Neural cell (in vitro differentiated cells): ENCODE measurements at regions not wholly inside any gene's neighbourhood (a gene's known extent, or its start where the extent isn't known, plus 50 kb on each side); places are given as distances from the start of the nearest gene placed in this dataset.

Experiments
- H2AFZ ChIP-seq: fragments of 200-600, 300-800 bp; sonication (generic), shearing (Covaris generic); 2 replicates; pipeline ENCODE4 v1.6.0; 2014; ENCODE audit warnings: low read depth, mild to moderate bottlenecking, antibody characterized with exemption, low read length, moderate library complexity
- H3F3A ChIP-seq: fragments of 200-600 bp; shearing (Covaris generic); 2 replicates; pipeline ENCODE4 v1.6.1; 2016; ENCODE audit warnings: mild to moderate bottlenecking, moderate library complexity, mixed read lengths, antibody characterized with exemption, low read length; ENCODE audit not compliant: insufficient read depth, poor library complexity, severe bottlenecking
- H3K27ac ChIP-seq: fragments of 200-600, 300-800 bp; sonication (generic), shearing (Covaris generic); 2 replicates; pipeline ENCODE4 v1.5.1; 2014; ENCODE audit warnings: mild to moderate bottlenecking, low read length, moderate library complexity
- H3K27me3 ChIP-seq: fragments of 300-800, 200-600 bp; sonication (generic), shearing (Covaris generic); 2 replicates; pipeline ENCODE4 v1.6.0; 2014; ENCODE audit warnings: mild to moderate bottlenecking, low read depth, low read length, moderate library complexity; ENCODE audit not compliant: insufficient read depth
- H3K36me3 ChIP-seq: fragments of 300-800, 200-600 bp; sonication (generic), shearing (Covaris generic); 2 replicates; pipeline ENCODE4 v1.5.1; 2014; ENCODE audit warnings: mild to moderate bottlenecking, antibody characterized with exemption, low read length, moderate library complexity; ENCODE audit not compliant: insufficient read depth
- H3K4me2 ChIP-seq: fragments of 300-800, 200-600 bp; sonication (generic), shearing (Covaris generic); 2 replicates; pipeline ENCODE4 v1.6.0; 2014; ENCODE audit warnings: mild to moderate bottlenecking, low read length
- H3K4me3 ChIP-seq: fragments of 300-800, 200-600 bp; sonication (generic), shearing (Covaris generic); 2 replicates; pipeline ENCODE4 v1.5.1; 2014; ENCODE audit warnings: mild to moderate bottlenecking, low read length, moderate library complexity
- H3K79me2 ChIP-seq: fragments of 200-600 bp; shearing (Covaris generic); replicated peaks from 2 replicates; pipeline ENCODE4 v1.6.0; 2014; ENCODE audit warnings: mild to moderate bottlenecking, low read length, moderate library complexity; ENCODE audit not compliant: insufficient read depth
- H3K9ac ChIP-seq: fragments of 300-800, 200-600 bp; sonication (generic), shearing (Covaris generic); 2 replicates; pipeline ENCODE4 v1.6.1; 2016; ENCODE audit warnings: mild to moderate bottlenecking, low read length, mixed read lengths
- H3K9me2 ChIP-seq: fragments of 200-600 bp; shearing (Covaris generic); 2 replicates; pipeline ENCODE4 v1.6.1; 2016; ENCODE audit warnings: mild to moderate bottlenecking, low read length, mixed read lengths; ENCODE audit not compliant: insufficient read depth
- H3K9me3 ChIP-seq: fragments of 200-600, 300-800 bp; sonication (generic), shearing (Covaris generic); 2 replicates; pipeline ENCODE4 v1.6.1; 2016; ENCODE audit warnings: mild to moderate bottlenecking, mixed run types, low read length, moderate library complexity, mixed read lengths
- H4K20me1 ChIP-seq: fragments of 200-600 bp; shearing (Covaris generic); 2 replicates; pipeline ENCODE4 v1.6.1; 2016; ENCODE audit warnings: mild to moderate bottlenecking, mixed run types; ENCODE audit not compliant: insufficient read depth
- EP300 ChIP-seq: fragments of 450-650 bp; conservative IDR thresholded peaks from 2 replicates; pipeline ENCODE4 v1.6.1; 2014; ENCODE audit warnings: antibody characterized with exemption, mild to moderate bottlenecking, moderate library complexity; ENCODE audit not compliant: poor library complexity, severe bottlenecking
- EZH2 ChIP-seq: fragments of 200-600, 300-800 bp; shearing (Covaris generic), sonication (generic); IDR thresholded peaks from 2 replicates; pipeline ENCODE4 v1.6.1; 2014; ENCODE audit warnings: antibody characterized with exemption, low read length, borderline replicate concordance, mild to moderate bottlenecking; ENCODE audit not compliant: insufficient read depth, poor library complexity, severe bottlenecking
- MXI1 ChIP-seq: fragments of 450-650 bp; conservative IDR thresholded peaks from 2 replicates; pipeline ENCODE4 v1.6.1; 2014; ENCODE audit warnings: antibody characterized with exemption, mild to moderate bottlenecking; ENCODE audit not compliant: poor library complexity, severe bottlenecking
- POLR2AphosphoS5 ChIP-seq: IDR thresholded peaks from 2 replicates; pipeline ENCODE4 v1.6.1; 2012
- RAD21 ChIP-seq: fragments of 450-650 bp; conservative IDR thresholded peaks from 2 replicates; pipeline ENCODE4 v1.6.1; 2014; ENCODE audit warnings: antibody characterized with exemption, mild to moderate bottlenecking, moderate library complexity
- SMC3 ChIP-seq: fragments of 450-650 bp; conservative IDR thresholded peaks from 2 replicates; pipeline ENCODE4 v1.6.1; 2014; ENCODE audit warnings: antibody characterized with exemption, mild to moderate bottlenecking, moderate library complexity; ENCODE audit not compliant: poor library complexity
- TAF1 ChIP-seq: IDR thresholded peaks from 2 replicates; pipeline ENCODE4 v1.6.1; 2012; ENCODE audit warnings: low read depth
- TF ChIP-seq, protein P1 (sequence below): IDR thresholded peaks from 2 replicates; pipeline ENCODE4 v1.6.1; 2012; ENCODE audit warnings: borderline replicate concordance
- TF ChIP-seq, protein P2 (sequence below): fragments of 450-650 bp; IDR thresholded peaks from 2 replicates; pipeline ENCODE4 v1.5.1; 2014; ENCODE audit warnings: antibody characterized with exemption, mild to moderate bottlenecking, moderate library complexity; ENCODE audit not compliant: poor library complexity, severe bottlenecking

DNA sequence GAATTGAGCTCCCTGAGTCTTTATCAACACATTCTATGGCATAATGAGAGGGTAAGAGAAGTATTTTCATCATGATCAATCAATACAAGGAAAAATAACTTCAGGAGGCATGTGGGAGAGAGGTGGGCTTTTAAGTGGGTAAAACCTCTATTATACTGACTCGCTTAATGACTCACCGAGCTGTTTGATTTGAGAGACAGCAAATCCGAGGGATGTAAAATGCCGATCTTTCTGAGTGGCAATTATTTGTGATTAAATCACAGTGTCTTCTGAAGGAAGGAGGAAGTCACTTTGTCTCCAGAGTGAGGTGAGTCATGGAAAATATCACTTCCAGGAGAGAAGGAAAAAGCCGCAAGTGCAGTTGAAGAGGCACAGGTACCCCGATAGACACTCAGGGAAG lies 320.4 kb downstream of the DRD1 start:
- Histone ChIP-seq H3K27me3 (no peaks in the 10 kb centered on the region), H3F3A (no peaks in the 10 kb centered on the region), H3K4me2 (no peak overlapping the region), H3K9ac (peak overlapping the region; percentile 33), H3K9me3 (no peaks in the 10 kb centered on the region), H3K79me2 (no peaks in the 10 kb centered on the region), H3K27ac (peak overlapping the region; percentile 80), H3K9me2 (no peaks in the 10 kb centered on the region), H2AFZ (no peak overlapping the region), H3K36me3 (no peaks in the 10 kb centered on the region), H3K4me3 (no peak overlapping the region), H4K20me1 (no peaks in the 10 kb centered on the region)
- TF ChIP-seq SMC3 (no peak), EP300 (peak; percentile 75), POLR2AphosphoS5 (peak; percentile 42)
- TF ChIP-seq, protein P1, sequence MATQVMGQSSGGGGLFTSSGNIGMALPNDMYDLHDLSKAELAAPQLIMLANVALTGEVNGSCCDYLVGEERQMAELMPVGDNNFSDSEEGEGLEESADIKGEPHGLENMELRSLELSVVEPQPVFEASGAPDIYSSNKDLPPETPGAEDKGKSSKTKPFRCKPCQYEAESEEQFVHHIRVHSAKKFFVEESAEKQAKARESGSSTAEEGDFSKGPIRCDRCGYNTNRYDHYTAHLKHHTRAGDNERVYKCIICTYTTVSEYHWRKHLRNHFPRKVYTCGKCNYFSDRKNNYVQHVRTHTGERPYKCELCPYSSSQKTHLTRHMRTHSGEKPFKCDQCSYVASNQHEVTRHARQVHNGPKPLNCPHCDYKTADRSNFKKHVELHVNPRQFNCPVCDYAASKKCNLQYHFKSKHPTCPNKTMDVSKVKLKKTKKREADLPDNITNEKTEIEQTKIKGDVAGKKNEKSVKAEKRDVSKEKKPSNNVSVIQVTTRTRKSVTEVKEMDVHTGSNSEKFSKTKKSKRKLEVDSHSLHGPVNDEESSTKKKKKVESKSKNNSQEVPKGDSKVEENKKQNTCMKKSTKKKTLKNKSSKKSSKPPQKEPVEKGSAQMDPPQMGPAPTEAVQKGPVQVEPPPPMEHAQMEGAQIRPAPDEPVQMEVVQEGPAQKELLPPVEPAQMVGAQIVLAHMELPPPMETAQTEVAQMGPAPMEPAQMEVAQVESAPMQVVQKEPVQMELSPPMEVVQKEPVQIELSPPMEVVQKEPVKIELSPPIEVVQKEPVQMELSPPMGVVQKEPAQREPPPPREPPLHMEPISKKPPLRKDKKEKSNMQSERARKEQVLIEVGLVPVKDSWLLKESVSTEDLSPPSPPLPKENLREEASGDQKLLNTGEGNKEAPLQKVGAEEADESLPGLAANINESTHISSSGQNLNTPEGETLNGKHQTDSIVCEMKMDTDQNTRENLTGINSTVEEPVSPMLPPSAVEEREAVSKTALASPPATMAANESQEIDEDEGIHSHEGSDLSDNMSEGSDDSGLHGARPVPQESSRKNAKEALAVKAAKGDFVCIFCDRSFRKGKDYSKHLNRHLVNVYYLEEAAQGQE = peak; percentile 47

DNA sequence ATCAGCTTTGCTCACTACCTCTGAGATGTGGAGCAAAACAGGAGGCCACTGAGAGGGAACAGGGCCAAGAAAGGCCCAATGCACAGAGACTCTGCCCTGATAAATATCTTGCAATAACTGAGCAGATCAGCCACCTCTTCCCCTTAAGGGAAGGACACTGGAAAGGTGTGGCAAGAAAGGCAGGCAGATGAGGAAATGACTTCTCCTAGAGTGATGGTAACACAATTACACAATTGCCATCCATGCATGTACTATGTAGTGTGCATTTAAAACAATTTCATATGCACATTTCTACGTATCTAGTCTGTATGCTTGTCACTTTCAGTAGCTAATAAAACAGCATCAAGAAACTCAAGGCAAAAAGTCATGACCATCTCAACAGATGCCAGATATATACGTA lies 322.5 kb downstream of the DRD1 start:
- H3K4me2 ChIP-seq = no peak overlapping the region

DNA sequence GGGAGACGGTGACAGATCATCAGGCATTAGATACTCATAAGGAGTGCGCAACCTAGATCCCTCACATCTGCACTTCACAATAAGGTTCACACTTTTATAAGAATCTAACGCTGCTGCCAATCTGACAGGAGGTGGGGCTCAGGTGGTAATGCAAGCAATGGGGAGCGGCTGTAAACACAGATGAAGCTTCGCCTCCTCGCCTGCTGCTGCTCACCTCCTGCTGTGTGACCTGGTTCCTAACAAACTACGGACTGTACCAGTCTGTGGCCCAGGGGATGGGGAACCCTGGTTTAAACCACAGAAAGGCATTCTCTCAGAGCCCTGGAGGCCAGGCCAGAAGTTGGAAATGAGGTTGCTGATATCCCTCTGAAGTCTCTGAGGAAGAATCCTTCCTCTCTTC lies 323.6 kb downstream of the DRD1 start:
- H3K36me3 ChIP-seq = no peaks in the 10 kb centered on the region
- TF ChIP-seq MXI1 = no peak
- TF ChIP-seq SMC3 = no peak
- TF ChIP-seq, protein P2, sequence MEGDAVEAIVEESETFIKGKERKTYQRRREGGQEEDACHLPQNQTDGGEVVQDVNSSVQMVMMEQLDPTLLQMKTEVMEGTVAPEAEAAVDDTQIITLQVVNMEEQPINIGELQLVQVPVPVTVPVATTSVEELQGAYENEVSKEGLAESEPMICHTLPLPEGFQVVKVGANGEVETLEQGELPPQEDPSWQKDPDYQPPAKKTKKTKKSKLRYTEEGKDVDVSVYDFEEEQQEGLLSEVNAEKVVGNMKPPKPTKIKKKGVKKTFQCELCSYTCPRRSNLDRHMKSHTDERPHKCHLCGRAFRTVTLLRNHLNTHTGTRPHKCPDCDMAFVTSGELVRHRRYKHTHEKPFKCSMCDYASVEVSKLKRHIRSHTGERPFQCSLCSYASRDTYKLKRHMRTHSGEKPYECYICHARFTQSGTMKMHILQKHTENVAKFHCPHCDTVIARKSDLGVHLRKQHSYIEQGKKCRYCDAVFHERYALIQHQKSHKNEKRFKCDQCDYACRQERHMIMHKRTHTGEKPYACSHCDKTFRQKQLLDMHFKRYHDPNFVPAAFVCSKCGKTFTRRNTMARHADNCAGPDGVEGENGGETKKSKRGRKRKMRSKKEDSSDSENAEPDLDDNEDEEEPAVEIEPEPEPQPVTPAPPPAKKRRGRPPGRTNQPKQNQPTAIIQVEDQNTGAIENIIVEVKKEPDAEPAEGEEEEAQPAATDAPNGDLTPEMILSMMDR = no peak
- TF ChIP-seq EZH2 = no peak
- no peak for TF ChIP-seq EP300
- TF ChIP-seq TAF1 = no peak
- TF ChIP-seq POLR2AphosphoS5 = no peak
- no peak overlapping the region for H2AFZ ChIP-seq
- no peaks in the 10 kb centered on the region for H4K20me1 ChIP-seq
- no peak overlapping the region for H3K4me2 ChIP-seq
- no peaks in the 10 kb centered on the region for H3K9me2 ChIP-seq
- H3K9me3 ChIP-seq = no peaks in the 10 kb centered on the region
- H3F3A ChIP-seq = no peaks in the 10 kb centered on the region
- no peaks in the 10 kb centered on the region for H3K79me2 ChIP-seq
- no peaks in the 10 kb centered on the region for H3K27me3 ChIP-seq
- no peak overlapping the region for H3K4me3 ChIP-seq
- no peak overlapping the region for H3K27ac ChIP-seq
- H3K9ac ChIP-seq = no peak overlapping the region

More for the DNA sequence above, 322.5 kb downstream of the DRD1 start:
- Histone ChIP-seq H3K36me3 (no peaks in the 10 kb centered on the region), H3K27ac (no peak overlapping the region), H3K9me2 (no peaks in the 10 kb centered on the region), H3K4me3 (no peak overlapping the region), H3K27me3 (no peaks in the 10 kb centered on the region), H3K79me2 (no peaks in the 10 kb centered on the region), H3K9ac (no peak overlapping the region), H2AFZ (no peak overlapping the region), H3F3A (no peaks in the 10 kb centered on the region), H3K9me3 (no peaks in the 10 kb centered on the region), H4K20me1 (no peaks in the 10 kb centered on the region)
- TF ChIP-seq RAD21 (no peak), EZH2 (no peak), EP300 (no peak), MXI1 (no peak)
